Prostate gland (tissue), 2 donors: ENCODE measurements at regions not wholly inside any gene's neighbourhood (a gene's known extent, or its start where the extent isn't known, plus 50 kb on each side); places are given as distances from the start of the nearest gene placed in this dataset.

Source experiments
- DNase-seq: peaks from one replicate; pipeline ENCODE4 v3.0.0-alpha.2; 2019; ENCODE audit warnings: low spot score
- H3K27ac ChIP-seq, 2 donors: fragments of 200-600 bp; sonication (generic); 2 replicates each; pipeline ENCODE4 v1.5.1; 2017 to 2019
- H3K27me3 ChIP-seq: fragments of 200-600 bp; sonication (generic); replicated peaks from 2 replicates; pipeline ENCODE4 v1.5.1; 2019; ENCODE audit not compliant: insufficient read depth
- H3K36me3 ChIP-seq, 2 donors: fragments of 200-600 bp; sonication (generic); 1 replicate in 1 of 2; 2 replicates in 1 of 2; pipeline versions ENCODE4 v1.5.1 to v1.8.1; 2017 to 2019
- H3K4me1 ChIP-seq: fragments of 200-600 bp; sonication (generic); replicated peaks from 2 replicates; pipeline ENCODE4 v1.5.1; 2019
- H3K4me3 ChIP-seq, 2 donors: fragments of 200-600 bp; sonication (generic); 2 replicates each; pipeline ENCODE4 v1.5.1; 2017 to 2019
- H3K9me3 ChIP-seq: fragments of 200-600 bp; sonication (generic); 2 replicates; pipeline ENCODE4 v1.5.1; 2017
- CTCF ChIP-seq, 4 experiments: fragments of 200-600 bp in 2 of 4; fragments of 450-650 bp in 2 of 4; sonication (generic) in 2 of 4; IDR thresholded peaks; 1 replicate in 3 of 4; 2 replicates in 1 of 4; pipeline ENCODE4 v1.5.1; 2016 to 2019; ENCODE audit warnings: antibody characterized with exemption in 4 of 4, mild to moderate bottlenecking in 2 of 4, moderate library complexity in 2 of 4
- POLR2A ChIP-seq: fragments of 450-650 bp; IDR thresholded peaks from one replicate; pipeline ENCODE4 v1.6.1; 2016; ENCODE audit warnings: antibody characterized with exemption, mild to moderate bottlenecking
- POLR2AphosphoS5 ChIP-seq: sonication (generic); formaldehyde crosslinking; IDR thresholded peaks from one replicate; pipeline ENCODE4 v1.6.1; 2017; ENCODE audit warnings: antibody characterized with exemption
- WGBS: methylation state at CpG from one replicate; pipeline ENCODE4 v1.1.5; 2018; 5-methylcytosine and 5-hydroxymethylcytosine counted together
- intact Hi-C: fragments of 100-400 bp; cut with DNase I; formaldehyde crosslinking; loops from one replicate; pipeline ENCODE4 v1.14.2; 2022

DNA sequence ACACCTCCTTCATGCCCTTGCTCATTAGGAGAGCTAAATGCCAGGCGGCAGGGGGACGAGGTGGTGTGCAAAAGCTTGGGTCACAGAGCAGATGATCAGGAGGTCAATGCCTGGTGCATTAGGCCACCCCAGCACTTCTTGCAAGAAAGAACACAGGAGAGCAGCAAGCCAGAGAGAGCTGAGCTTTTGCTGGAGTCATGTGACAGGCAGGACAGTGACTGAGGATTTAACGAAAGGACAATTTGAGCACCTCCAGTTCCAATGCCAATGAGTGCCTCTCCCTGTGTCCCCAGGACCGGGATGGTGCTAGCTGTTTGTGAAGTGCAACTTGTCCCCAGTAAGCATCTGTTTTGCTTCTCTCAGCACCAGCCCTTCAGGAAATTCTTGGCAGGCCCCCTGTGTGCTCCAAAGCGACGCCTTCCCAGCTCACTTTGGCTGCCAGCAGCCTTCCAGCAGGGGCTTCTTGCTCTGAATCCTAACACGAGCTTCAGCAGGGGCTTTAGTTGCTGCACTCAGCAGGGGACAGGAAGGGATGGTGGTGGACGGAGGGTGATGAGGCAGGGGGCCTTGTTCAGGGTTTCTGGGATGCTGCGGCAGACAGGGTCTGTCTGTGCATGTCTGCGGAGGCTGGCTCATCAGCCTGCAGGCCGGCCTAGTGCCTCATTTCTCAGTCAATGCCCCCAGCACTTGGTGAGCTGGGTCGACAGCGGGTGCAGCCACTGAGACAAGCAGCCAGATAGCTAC is 368.1 kb downstream of the RPS24 start:
- intact Hi-C loops = no loop called here
- Histone ChIP-seq H3K27me3 (no peaks in the 10 kb centered on the region), H3K27ac (no peak overlapping the region), H3K36me3 (no peaks in the 10 kb centered on the region), H3K4me1 (peaks cover 5% of the 10 kb centered on the region), H3K9me3 (no peaks in the 10 kb centered on the region), H3K4me3 (no peak overlapping the region)
- 63% methylated on average over 13 of the region's 13 CpGs for WGBS
- TF ChIP-seq CTCF (IDR thresholded peaks at IDR 0.05) = no peak
- no peak for TF ChIP-seq POLR2A
- no peak for TF ChIP-seq POLR2AphosphoS5
- no peak for DNase-seq

- no peak overlapping the region for H3K27ac ChIP-seq
- H3K4me3 ChIP-seq = no peak overlapping the region
- intact Hi-C loops = no loop called here
- no peaks in the 10 kb centered on the region for H3K9me3 ChIP-seq
- no peak for TF ChIP-seq CTCF (IDR thresholded peaks at IDR 0.05)
- no peak for TF ChIP-seq POLR2A
- TF ChIP-seq POLR2AphosphoS5 = no peak
- no peak for DNase-seq
- H3K27me3 ChIP-seq = no peaks in the 10 kb centered on the region
- H3K36me3 ChIP-seq = no peaks in the 10 kb centered on the region
- 61% methylated on average over 4 of the region's 4 CpGs for WGBS
- peaks cover 11% of the 10 kb centered on the region for H3K4me1 ChIP-seq
Measured at GRCh38 chr10:78402591-78402990, 368.9 kb downstream of the RPS24 start.

DNA sequence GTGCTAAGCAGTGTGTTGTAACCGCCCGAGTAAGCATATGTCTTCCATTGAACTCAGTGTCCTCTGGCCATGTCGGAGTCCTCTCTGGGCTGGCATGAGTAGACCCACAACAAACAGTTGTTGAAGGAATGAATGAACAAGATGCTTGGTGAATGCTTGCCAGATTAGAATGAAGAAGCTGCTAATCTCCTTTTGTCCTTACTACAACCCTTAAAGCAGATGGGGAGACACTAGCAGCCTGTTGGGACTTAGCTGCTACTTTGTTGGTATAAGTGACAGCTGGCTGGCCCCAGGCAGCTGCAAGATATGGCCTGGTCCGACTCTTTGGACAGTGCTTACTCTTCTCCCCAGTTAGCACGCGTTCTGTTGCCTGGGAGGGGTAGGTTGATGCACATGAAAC is 370.1 kb downstream of the RPS24 start:
- no peaks in the 10 kb centered on the region for H3K27me3 ChIP-seq
- H3K27ac ChIP-seq = no peak overlapping the region
- H3K36me3 ChIP-seq = no peaks in the 10 kb centered on the region
- no peak overlapping the region for H3K4me3 ChIP-seq
- no peak for TF ChIP-seq POLR2AphosphoS5
- TF ChIP-seq CTCF (IDR thresholded peaks at IDR 0.05) = no peak
- no peak for TF ChIP-seq POLR2A
- no peaks in the 10 kb centered on the region for H3K9me3 ChIP-seq
- intact Hi-C loops = no loop called here
- 94% methylated on average over 6 of the region's 6 CpGs for WGBS
- peaks cover 12% of the 10 kb centered on the region for H3K4me1 ChIP-seq
- no peak for DNase-seq

GRCh38 chr10:78404296-78404695 is 370.6 kb downstream of the RPS24 start:
- no peak for TF ChIP-seq POLR2A
- no peak for TF ChIP-seq CTCF (IDR thresholded peaks at IDR 0.05)
- no peak for TF ChIP-seq POLR2AphosphoS5
- intact Hi-C loops = no loop called here
- H3K4me1 ChIP-seq = peaks cover 12% of the 10 kb centered on the region
- H3K27ac ChIP-seq = no peak overlapping the region
- DNase-seq = no peak
- H3K36me3 ChIP-seq = no peaks in the 10 kb centered on the region
- no peaks in the 10 kb centered on the region for H3K9me3 ChIP-seq
- no peak overlapping the region for H3K4me3 ChIP-seq
- 91% methylated on average over 5 of the region's 5 CpGs for WGBS
- no peaks in the 10 kb centered on the region for H3K27me3 ChIP-seq

- peaks cover 12% of the 10 kb centered on the region for H3K4me1 ChIP-seq
- no peak overlapping the region for H3K4me3 ChIP-seq
- intact Hi-C loops = no loop called here
- TF ChIP-seq POLR2AphosphoS5 = no peak
- TF ChIP-seq CTCF (IDR thresholded peaks at IDR 0.05) = no peak
- no peak for TF ChIP-seq POLR2A
- 93% methylated on average over 5 of the region's 5 CpGs for WGBS
- H3K27ac ChIP-seq = no peak overlapping the region
- no peaks in the 10 kb centered on the region for H3K9me3 ChIP-seq
- no peak for DNase-seq
- H3K36me3 ChIP-seq = no peaks in the 10 kb centered on the region
- H3K27me3 ChIP-seq = no peaks in the 10 kb centered on the region
Measured at GRCh38 chr10:78405231-78405630, 371.6 kb downstream of the RPS24 start.
